KG1 (cell line): ENCODE measurements at regions not wholly inside any gene's neighbourhood (a gene's known extent, or its start where the extent isn't known, plus 50 kb on each side); places are given as distances from the start of the nearest gene placed in this dataset.

Experiments used
- DNase-seq: peaks from one replicate; lab custom pipeline; 2025; lab: John Stamatoyannopoulos, UW

- no peak for DNase-seq
These were observed 451.0 kb upstream of the MARCKS start for GRCh38 chr6:113406048-113406695.

DNA sequence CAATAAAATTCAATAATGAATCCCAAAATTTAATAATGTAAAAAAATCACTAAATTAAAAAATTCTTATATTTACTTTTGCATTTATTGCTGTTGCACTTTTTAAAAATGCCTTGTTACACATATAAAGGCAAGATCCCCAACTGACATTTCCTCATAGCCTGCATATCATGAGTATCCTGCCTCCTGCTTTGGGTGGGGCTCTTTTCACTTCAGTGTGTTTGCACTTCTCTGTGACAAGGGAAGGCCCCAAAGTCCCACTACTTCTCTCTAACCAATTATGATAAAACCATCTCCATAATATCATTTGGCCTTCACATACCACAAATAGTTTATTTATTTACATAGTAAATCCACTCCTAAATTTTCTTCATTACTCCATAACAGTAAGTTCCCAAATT is 446.1 kb upstream of the MARCKS start:
- DNase-seq: no peak

- DNase-seq: no peak
These were observed 444.4 kb upstream of the MARCKS start for GRCh38 chr6:113412589-113413357.

DNA sequence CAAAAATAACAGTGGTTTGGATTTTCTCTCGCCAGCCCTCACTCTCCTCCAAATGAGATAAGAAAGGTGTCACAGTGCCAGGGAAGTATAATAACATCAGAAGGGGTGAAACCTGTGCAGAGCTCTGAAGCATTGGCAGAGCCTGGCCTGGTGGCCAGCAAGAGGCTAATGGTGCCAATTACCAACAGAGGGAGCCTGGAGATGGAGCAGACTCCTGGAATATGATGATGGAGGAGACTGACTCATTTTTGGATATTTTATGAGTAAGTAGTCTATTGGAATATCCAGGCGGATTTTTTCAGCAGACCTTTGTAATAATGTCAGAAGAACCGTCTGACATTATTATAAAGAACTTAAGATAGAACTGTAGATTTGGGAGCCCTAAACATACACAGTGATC is 442.6 kb upstream of the MARCKS start:
- DNase-seq: no peak

- DNase-seq: no peak
These were observed 441.0 kb upstream of the MARCKS start for GRCh38 chr6:113416170-113416569.

DNA sequence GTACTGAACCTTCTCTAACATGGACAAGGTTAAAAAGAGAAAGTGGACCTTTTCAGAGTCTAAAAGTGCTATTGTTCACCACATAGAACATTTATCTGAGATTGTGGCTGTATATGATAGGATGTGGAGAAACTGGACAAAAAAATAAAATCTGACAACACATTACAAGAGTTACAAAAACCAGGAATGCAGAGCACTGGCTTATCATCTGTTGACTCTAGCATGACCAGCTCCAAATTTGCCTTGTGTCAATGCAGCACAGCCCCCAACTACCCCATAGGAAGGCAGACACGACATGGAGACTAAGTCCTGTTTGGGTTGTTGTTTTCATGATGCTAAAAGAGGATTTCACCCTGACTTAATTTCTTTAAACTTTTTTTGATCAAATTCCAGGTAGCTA is 436.9 kb upstream of the MARCKS start:
- no peak for DNase-seq

DNA sequence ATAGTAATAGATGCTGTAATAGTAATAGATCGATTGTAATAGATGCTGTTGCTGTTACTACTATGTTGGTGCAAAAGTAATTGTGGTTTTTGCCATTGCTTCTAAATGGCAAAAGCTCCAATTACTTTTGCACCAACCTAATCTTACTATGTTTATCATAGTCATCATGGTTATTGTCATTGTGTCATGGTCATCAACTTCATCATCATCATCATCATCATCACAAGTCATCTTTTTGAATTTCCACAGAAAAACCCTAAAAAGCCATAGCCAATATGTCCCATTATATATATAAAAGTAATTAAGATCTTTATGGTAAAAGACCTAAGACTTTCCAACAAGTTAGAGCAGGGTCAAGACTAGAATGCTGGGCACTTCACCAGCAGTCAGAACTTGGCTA is 435.1 kb upstream of the MARCKS start:
- no peak for DNase-seq

DNA sequence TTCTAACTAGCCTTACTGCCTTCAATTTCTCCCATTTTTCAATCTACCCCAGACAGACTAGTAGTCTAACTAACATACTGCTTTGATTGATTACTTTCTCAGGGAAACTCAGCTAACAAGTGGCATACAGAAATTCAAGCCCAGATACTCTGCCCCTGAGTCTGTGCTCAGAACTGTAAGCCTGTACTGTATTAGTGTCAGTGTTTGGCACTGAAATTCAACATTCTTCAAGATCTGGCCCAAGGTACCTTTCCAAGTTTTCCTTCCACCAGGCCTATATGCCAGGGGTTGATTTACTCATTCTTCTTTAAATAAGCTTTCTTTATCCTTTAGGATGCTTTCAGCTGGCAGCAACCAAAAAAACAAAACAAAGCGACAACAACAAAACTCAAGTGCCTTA is 433.2 kb upstream of the MARCKS start:
- no peak for DNase-seq

DNA sequence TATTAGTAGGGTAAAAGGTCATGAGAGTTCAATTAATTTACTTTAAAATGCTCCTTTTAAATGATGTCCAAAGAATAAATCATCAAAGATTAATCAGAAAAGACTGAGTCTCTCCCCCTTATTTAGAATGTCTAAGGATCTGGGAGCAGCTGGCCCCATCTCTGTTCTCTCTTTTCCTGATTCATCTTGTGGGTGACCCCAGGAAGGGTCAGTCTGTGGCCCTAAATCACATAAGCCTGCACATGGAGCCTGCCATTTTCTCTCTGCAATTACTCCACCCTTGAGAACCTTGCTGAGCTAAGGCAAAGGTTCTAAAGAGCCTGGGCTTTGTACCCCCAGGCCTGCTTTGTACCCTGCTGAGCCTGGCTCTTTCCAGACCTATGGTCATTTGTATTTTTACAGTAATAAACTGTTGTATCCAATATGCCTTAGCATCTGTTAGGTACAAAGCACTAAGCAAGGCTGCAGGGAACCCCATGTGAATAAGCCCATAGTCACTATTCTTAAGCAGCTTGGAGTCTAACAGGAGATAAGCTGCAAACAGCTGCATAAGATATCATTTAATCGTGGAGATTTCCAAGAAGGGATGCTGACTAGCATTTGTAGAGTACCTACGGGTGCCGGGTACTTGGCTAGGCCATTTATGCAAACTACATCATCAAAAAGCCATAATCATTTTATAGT is 431.0 kb upstream of the MARCKS start:
- no peak for DNase-seq

DNA sequence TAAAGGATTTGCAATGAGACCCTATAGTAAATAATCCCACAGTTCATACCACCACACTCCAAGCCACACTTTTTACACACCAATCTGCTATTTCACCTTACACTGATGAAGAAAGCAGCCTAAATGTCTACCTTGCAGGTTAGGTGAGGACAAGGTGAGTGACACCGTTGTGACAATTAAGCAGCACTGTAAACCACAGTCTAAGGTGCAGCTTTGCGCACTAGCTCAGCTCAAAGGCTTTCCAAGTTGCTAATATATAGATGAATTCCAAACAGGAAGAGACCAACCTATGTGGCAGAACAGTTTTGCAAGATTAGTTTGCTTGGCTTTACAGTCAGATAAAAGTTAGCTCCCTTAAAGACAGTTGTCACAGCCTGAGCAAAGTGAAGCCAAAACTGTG is 429.5 kb upstream of the MARCKS start:
- DNase-seq: no peak

- DNase-seq: no peak
These were observed 428.4 kb upstream of the MARCKS start for GRCh38 chr6:113428702-113429101.

GRCh38 chr6:113432521-113433334 is 424.4 kb upstream of the MARCKS start:
- no peak for DNase-seq

GRCh38 chr6:113433335-113433991 is 423.7 kb upstream of the MARCKS start:
- DNase-seq: peak; percentile 11

DNA sequence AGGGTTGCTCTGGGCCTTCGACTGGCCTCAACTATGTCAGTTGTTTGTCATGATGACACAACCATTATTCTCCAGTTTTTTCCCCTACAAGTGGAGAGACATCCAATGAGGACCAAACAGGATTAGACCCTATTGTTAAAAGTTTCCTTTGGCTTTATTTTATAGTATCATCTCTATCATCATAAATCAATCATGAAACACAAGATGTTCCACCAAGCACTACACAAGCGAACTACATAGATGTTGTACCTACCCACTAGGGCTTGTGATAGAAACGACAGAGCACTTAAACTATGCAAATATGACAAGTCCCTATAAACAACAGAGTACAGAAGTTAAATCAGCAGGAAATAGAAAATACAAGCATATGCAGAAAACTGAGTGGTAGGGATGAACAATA is 422.5 kb upstream of the MARCKS start:
- DNase-seq: no peak

DNA sequence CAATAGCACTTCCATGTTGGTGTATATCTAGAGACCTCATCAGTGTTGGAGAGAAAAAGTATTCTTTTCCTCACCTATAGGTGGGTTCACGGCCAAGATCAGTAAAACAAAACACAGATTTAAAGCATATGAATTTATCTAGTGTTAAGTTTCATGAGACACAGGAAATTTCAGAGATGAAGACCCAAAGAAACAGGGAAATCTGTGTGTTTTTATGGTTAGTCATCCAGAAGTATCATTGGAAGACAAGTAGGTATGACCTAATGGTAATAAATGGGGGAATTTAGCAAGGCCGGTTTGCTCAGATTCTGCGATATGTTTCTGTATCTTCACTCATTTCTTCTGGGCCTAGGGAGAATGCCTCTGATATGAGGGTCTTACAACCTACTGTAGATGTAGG is 419.6 kb upstream of the MARCKS start:
- DNase-seq: no peak

DNA sequence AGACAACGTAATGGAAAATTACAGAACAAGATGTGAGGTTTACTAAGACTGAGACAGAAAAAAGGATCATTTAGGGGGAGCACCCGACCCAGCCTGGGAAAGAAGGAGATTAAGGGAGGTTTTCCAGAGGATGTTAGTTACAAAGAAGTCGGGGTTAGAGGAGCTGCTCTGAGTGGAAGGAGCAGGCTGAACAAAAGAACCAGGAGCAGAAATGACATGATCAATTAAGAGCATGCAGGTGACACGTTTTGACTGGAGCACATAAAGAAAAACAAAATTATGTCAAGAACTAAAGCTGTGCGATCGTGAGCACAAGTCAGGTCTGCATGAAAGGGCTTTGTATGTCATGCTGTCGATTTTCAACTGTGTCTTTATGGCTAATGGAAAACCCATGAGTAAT is 417.3 kb upstream of the MARCKS start:
- no peak for DNase-seq

- DNase-seq: no peak
These were observed 415.1 kb upstream of the MARCKS start for GRCh38 chr6:113442040-113442439.

DNA sequence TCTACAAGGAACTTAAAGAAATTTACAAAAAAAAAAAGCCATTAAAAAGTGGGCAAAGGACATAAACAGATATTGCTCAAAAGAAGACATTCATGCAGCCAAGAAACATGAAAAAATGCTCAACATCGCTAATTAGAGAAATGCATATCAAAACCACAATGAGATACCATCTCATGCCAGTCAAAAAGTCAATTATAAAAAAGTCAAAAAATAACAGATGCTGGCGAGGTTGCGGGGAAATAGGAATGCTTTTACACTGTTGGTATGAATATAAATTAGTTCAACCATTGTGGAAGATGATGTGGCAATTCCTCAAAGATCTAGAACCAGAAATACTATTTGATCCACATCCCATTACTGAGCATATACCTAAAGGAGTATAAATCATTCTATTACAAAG is 411.9 kb upstream of the MARCKS start:
- no peak for DNase-seq

DNA sequence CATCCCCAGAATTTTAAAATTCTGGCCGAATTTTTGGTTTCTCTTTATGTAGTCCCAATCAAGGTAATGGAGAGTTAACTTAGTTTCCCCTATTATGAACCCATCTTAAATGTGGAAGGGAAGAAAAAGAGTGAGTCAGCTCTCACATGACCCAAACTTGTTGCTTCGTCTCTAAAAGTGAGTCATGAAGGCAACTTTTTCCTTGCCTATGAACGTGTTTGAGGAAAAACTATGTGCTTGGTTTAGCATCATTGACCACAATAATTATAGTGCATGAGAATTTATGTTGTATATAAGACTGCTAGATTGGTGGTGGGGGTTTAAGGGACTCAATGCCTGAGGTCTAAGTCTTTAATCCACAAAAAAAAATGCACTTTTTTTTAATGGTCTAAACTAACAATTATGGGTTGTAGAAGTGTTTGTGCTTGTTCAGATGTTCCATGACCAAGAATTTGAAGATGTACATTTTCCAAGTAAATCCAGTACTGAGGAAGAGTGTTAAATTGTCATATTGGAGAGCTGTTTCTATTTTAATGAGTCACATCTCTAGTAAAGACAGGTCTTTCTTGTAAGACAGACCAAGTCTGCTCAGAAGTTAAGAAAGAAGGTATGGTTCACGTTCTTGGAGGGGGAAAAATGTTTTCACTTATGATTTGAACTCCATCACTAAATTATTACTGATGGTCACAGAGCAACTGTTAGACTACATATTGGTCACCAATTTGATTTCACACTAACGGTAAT is 409.9 kb upstream of the MARCKS start:
- no peak for DNase-seq

GRCh38 chr6:113449051-113449450 is 408.1 kb upstream of the MARCKS start:
- DNase-seq: no peak

DNA sequence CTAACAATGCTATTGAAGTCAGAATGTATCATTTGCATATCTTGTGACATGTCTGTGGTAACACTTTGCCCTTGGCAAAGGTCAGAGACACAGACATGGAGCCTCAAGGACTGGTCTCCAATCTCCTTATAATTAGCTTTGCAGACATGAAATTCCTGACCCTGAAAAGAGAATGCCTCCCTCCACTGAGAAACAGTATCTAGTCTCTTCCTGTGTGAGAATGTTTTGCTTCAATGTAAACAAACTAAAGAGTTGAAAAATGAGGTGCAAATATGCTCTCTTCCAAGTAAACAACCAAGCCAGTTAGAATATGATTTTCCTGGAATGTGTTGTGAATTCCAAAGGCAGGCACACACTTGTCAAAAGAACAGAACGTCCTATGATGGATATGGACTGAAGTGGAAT is 407.1 kb upstream of the MARCKS start:
- DNase-seq: no peak
